ENCODE measurements at regions not wholly inside any gene's neighbourhood (a gene's known extent, or its start where the extent isn't known, plus 50 kb on each side); places are given as distances from the start of the nearest gene placed in this dataset.
"Not testable (repeated sequence)": the region's sequence is repeated elsewhere in the genome, so short reads cannot be mapped to it uniquely, and the experiment has no call there.

DNA sequence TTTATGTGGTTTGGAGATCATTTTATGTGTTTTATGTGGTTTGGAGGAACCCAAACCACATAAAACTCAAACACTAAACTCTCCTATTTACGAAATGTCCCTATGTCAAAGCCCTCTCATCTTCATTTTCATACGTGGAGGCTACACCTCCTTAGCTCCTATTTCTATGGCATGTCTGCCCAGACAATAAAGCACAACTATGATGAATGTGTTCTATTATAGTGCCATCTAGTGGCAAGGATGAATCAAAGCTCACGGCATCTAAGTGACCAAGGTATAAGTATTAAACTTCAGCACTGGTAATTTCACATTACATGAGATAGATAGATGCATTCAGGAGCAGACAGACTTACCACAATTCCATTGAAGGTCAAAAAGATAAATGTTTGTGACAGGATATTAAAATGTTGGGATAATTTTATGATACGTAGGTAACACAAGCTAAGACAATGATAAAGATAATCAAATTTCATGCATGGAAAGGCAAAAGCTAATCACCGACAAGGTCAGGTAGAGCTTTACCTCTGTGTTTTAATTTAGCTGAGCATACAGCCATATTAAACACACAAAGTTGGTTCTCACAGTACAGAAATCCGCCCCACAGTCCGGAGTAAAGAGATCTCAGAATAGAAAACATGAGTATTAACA is 130.6 kb upstream of the FHIT start:
- peak; percentile 17 for DNase-seq (ENCODE audit: low spot score)

- DNase-seq (ENCODE audit: low spot score) = no peak
These were observed 136.6 kb upstream of the FHIT start for GRCh38 chr3:61387817-61388216.

GRCh38 chr3:61393480-61393947 is 142.3 kb upstream of the FHIT start:
- DNase-seq (ENCODE audit: low spot score) = not testable (repeated sequence)

- DNase-seq (ENCODE audit: low spot score) = no peak
These were observed 150.1 kb upstream of the FHIT start for GRCh38 chr3:61401359-61401758.

GRCh38 chr3:61407397-61407796 is 154.0 kb upstream of the PTPRG start:
- DNase-seq (ENCODE audit: low spot score) = no peak

GRCh38 chr3:61409638-61410037 is 151.7 kb upstream of the PTPRG start:
- DNase-seq (ENCODE audit: low spot score) = no peak

DNA sequence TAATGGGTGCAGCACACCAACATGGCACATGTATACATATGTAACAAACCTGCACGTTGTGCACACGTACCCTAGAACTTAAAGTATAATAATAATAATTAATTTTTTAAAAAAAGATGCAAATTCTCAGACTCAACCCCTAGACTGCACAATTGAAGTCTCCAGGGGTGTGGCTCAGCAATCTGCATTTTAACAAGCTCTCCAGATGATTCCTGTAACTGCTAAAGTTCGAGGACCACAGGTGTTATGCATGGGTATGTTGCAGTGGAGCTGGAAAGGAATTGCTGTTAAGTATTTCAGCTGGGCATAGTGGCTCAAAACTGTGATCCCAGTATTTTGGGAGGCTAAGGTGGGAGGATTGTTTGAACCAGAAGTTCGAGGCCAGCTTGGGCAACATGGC is 151.0 kb upstream of the PTPRG start:
- not testable (repeated sequence) for DNase-seq (ENCODE audit: low spot score)

DNA sequence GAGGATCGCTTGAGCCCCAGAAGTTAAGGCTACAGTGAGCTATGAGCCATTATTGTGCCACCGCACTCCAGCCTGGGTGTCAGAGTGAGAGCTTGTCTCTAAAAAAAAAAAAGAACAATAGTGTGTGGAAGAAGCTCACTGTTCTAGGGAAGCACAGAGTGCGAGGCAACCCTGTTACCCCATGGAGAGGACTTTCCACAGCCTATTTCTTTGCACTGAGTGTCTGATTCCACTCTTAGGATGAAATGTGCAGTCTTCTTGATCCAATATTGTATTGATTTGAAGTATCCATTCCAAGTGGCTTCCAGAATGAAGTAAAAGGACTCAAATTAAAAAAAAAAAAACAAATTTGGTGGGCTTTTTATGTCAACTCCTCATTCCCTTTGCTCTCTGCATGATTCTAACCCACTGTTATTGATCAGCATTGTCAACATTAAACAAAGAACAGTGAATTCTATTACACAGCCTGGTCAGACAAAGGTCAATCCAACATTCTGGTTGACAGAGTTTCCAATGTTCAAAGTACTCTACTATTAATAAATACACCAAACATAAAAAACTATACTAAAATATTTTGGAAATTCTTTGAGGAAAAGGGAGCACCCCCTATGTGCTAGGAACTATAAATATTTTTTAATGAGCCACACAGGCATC is 150.2 kb upstream of the PTPRG start:
- no peak for DNase-seq (ENCODE audit: low spot score)

DNA sequence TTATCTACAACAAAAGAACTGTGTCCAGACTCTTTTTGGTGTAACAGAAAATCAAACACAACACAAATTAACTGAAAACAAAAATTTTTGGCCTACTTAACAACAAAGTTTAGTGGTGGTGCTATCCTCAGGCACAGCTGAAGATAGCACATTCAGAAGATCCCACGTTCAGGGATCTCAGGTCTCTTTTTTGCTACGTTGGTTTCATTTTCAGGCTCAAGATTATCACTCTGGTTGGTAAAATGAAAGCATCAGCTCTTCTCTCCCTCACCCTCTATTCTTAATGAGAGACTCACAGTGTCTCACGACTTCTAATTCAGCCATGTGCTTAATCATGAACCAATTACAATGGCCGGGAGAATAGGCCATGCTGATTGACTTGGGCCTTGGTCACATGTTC is 146.9 kb upstream of the PTPRG start:
- DNase-seq (ENCODE audit: low spot score) = no peak

GRCh38 chr3:61415201-61415600 is 146.2 kb upstream of the PTPRG start:
- DNase-seq (ENCODE audit: low spot score) = no peak

GRCh38 chr3:61416618-61417017 is 144.8 kb upstream of the PTPRG start:
- no peak for DNase-seq (ENCODE audit: low spot score)

DNA sequence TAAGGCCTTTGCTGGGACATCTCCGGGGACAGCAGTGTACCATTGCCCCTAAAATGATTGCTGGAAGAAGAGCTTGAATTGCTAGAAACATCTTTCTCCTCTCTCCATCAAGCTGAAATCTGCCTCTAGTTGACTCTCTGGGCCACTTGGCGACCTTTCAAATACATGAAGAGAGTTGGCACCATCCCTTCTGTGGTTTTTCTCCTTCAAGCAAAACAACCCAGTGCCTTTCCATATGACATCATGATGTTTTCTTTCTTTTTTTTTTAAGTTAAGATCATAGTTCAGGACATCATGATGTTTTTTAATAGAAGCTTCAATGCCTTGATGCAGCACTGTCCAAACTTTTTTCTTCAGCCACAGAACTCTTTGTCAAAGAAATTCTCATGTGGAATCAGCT is 144.0 kb upstream of the PTPRG start:
- DNase-seq (ENCODE audit: low spot score) = no peak

- DNase-seq (ENCODE audit: low spot score) = no peak
These were observed 141.1 kb upstream of the PTPRG start for GRCh38 chr3:61420136-61420759.

DNA sequence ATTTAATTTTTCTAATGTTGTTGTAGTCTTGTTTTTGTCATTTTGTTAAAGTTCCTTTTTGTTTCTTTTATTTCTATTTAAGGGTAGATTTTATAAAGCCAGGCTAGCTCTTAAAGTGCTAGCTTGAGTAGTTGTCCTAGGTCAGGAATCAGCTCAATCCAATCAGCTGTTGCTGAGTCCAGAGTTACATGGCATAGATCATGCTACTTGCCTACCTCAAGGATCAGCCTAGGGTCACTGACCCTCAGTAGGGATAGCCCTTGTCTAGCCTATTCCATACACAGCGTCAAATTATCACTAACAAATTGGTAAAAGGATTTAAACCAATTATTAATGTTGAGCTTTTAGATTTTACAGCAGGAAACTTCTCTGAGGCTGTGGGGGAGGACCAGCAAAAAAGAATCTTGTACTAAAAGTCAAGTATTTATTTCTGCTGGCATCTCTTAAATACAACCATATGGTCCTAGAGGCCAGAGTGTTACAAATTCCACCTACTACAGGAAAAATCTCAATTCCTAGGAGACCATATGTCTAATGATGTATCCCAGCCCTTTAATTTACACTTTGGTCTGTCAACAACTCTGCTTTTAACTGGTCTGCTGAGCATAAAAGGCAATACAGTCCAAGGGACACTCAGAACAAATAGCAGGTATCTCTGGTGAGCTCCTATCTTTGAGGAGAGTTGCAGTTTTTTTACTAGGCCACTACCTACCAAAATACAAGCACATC is 138.3 kb upstream of the PTPRG start:
- no peak for DNase-seq (ENCODE audit: low spot score)

- DNase-seq (ENCODE audit: low spot score) = no peak
These were observed 136.0 kb upstream of the PTPRG start for GRCh38 chr3:61425356-61425755.

- no peak for DNase-seq (ENCODE audit: low spot score)
These were observed 132.3 kb upstream of the PTPRG start for GRCh38 chr3:61429106-61429505.

- not testable (repeated sequence) for DNase-seq (ENCODE audit: low spot score)
These were observed 126.5 kb upstream of the PTPRG start for GRCh38 chr3:61434901-61435300.

- not testable (repeated sequence) for DNase-seq (ENCODE audit: low spot score)
These were observed 126.0 kb upstream of the PTPRG start for GRCh38 chr3:61435361-61435760.

DNA sequence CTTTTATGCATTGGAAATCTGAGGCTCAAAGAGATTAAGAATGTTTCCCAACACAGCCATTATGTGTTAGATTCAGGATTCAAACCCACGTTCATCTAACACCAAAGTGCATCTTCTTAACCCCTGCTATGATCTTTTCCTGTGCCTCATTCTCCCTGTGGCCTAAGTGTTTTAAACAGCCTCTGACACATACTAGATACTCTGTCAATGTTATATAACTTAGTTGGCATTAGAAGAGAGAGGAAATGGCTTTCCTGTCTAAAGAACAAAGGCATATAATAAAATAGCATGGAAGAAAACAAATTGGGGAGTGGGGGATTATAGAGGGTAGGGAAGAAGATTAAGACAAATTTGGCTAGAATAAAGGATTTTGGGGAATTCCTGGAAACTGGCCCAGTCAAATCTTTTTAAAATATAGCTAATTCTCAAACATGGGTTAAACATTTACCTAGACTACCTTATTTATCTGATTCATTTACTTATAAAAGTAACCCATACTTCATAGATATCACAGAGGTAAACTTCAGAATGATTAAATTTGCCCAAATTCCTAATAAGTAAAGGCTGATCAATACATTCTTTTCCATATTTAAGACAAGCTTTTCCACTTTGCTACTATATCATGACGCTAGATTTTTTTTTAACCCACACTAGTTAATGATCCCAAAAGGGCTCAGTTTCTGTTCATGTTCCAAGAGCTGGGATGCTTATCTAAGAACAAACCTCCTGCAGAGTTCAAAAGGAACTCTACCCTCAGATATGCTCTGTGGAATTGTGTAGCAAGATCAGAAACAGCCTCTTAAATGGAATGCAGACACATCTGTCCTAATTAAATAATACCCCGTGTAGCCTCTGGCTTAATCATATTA is 122.9 kb upstream of the PTPRG start:
- no peak for DNase-seq (ENCODE audit: low spot score)

- DNase-seq (ENCODE audit: low spot score) = no peak
These were observed 122.3 kb upstream of the PTPRG start for GRCh38 chr3:61439122-61439458.

GRCh38 chr3:61442696-61443095 is 118.7 kb upstream of the PTPRG start:
- DNase-seq (ENCODE audit: low spot score) = no peak

DNA sequence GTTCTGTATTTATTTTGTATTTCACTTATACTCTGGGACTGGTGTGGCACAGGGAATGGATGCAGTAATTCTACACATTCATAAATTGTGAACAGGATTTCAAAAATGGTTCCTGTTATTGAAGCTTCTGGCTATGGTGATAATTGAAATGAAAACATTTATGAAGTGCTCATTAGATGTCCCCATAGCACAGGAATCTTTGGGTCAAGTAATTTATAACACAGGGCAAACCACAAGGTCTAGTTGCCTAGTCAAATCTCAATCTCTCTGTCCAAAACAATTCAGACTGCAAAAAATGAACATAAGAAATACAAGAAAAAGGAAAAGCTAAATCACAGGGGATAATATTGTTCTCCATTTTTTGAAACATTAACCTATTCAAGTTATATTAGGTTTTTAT is 117.5 kb upstream of the PTPRG start:
- DNase-seq (ENCODE audit: low spot score) = no peak

All from HuH-7 (cell line).